ENCODE measurements at regions not wholly inside any gene's neighbourhood (a gene's known extent, or its start where the extent isn't known, plus 50 kb on each side); places are given as distances from the start of the nearest gene placed in this dataset.

DNA sequence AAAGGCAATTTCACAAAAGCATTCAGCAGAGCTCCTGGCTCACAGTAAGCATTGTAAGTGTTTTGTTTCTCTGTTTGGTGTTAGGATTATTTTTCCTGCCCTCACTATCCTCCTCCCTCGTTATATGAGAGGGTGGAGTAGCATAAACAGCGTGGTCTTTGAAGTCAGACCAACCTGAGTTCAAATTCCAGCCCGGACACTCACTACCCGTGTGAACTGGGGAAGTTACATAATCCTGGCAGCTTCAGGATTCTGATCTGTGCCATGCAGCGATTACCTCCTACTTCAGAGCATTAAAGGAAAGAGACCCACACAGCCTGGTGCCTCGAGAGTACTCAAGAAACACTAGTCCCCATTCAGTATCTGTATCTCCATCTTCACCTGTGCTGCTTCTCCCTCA lies 386.5 kb downstream of the INHBA start:
- no peak for DNase-seq (ENCODE audit: low spot score)
- no TSS peak for BruUV-seq (replicated peaks)
- H2AFZ ChIP-seq (ENCODE audit: low read length): no peak overlapping the region
- intact Hi-C loops (cut with micrococcal nuclease; ENCODE audit: unreplicated experiment): no loop called here
- no peak overlapping the region for H3K4me2 ChIP-seq (ENCODE audit: low read length)
- H3K79me2 ChIP-seq (ENCODE audit: insufficient read depth, low read depth, low read length): no peaks in the 10 kb centered on the region
- no peaks in the 10 kb centered on the region for H3K36me3 ChIP-seq (ENCODE audit: insufficient read depth, low read length)
- H3K4me1 ChIP-seq (ENCODE audit: insufficient read depth, low read length, poor library complexity, severe bottlenecking): no peaks in the 10 kb centered on the region
- no peak overlapping the region for H3K27ac ChIP-seq (ENCODE audit: low read depth, low read length, poor library complexity, severe bottlenecking)
- ChIA-PET CTCF (ENCODE audit: unreplicated experiment) (no interaction called here), POLR2A (no interaction called here)
- TF ChIP-seq, protein P1, sequence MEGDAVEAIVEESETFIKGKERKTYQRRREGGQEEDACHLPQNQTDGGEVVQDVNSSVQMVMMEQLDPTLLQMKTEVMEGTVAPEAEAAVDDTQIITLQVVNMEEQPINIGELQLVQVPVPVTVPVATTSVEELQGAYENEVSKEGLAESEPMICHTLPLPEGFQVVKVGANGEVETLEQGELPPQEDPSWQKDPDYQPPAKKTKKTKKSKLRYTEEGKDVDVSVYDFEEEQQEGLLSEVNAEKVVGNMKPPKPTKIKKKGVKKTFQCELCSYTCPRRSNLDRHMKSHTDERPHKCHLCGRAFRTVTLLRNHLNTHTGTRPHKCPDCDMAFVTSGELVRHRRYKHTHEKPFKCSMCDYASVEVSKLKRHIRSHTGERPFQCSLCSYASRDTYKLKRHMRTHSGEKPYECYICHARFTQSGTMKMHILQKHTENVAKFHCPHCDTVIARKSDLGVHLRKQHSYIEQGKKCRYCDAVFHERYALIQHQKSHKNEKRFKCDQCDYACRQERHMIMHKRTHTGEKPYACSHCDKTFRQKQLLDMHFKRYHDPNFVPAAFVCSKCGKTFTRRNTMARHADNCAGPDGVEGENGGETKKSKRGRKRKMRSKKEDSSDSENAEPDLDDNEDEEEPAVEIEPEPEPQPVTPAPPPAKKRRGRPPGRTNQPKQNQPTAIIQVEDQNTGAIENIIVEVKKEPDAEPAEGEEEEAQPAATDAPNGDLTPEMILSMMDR (conservative IDR thresholded peaks at IDR 0.05; ENCODE audit: low read length): no peak
- no peak for TF ChIP-seq EZH2phosphoT487 (IDR thresholded peaks at IDR 0.05; ENCODE audit: borderline replicate concordance, low read depth, low read length)
- no peaks in the 10 kb centered on the region for H3K9me3 ChIP-seq (ENCODE audit: low read length)
- H3K4me3 ChIP-seq (ENCODE audit: low read depth, low read length, poor library complexity, severe bottlenecking): no peak overlapping the region
- H4K20me1 ChIP-seq (ENCODE audit: insufficient read depth, low read length): no peaks in the 10 kb centered on the region
- no peaks in the 10 kb centered on the region for H3K9me2 ChIP-seq (ENCODE audit: insufficient read depth, low read length)

DNA sequence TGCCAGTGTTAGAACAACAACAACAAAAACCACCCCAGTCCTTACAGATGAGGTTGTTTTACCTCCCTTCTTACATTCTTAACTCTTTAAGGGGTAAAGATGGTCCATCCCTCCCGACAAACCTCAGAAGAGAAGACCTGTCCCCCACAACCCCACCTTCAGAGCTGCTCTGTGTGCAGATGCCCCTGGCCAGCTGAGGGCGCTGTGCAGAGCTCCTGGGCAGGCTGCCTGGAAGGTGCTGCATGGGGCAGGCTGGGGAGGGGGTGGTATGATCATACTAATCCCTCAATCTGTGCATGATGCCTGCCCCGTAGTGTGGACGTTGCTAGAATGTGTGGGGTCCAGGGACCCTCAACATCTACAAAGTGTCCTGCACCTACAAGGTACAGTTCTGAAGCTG lies 387.1 kb downstream of the INHBA start:
- CTCF ChIA-PET (ENCODE audit: unreplicated experiment): no interaction called here
- POLR2A ChIA-PET: no interaction called here

DNA sequence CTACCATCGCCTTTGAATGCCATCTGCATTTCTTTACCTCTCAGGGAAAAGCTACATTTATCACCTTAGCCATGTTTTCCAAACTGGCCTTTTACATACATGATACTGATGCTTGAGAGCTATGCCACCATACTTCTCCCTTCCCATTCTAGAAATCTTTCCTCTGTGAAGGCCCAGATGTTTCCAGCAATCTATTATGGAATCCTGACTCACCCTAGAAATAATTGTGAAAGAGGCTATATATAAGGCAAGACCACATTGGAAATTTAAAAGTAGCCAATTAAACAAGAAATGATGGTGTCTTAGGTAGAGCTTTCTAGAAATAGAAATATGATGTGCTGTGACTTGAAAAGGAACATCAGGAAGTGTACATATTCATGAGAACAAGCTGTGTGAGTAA lies 389.7 kb downstream of the INHBA start:
- Histone ChIP-seq H3K4me3 (ENCODE audit: low read depth, low read length, poor library complexity, severe bottlenecking) (no peak overlapping the region), H3K4me2 (ENCODE audit: low read length) (no peak overlapping the region), H2AFZ (ENCODE audit: low read length) (no peak overlapping the region), H3K9me2 (ENCODE audit: insufficient read depth, low read length) (no peaks in the 10 kb centered on the region), H3K36me3 (ENCODE audit: insufficient read depth, low read length) (no peaks in the 10 kb centered on the region), H3K27ac (ENCODE audit: low read depth, low read length, poor library complexity, severe bottlenecking) (no peak overlapping the region), H3K9me3 (ENCODE audit: low read length) (no peaks in the 10 kb centered on the region), H3K79me2 (ENCODE audit: insufficient read depth, low read depth, low read length) (no peaks in the 10 kb centered on the region), H3K4me1 (ENCODE audit: insufficient read depth, low read length, poor library complexity, severe bottlenecking) (no peaks in the 10 kb centered on the region), H4K20me1 (ENCODE audit: insufficient read depth, low read length) (no peaks in the 10 kb centered on the region)
- no TSS peak for BruUV-seq (replicated peaks)
- POLR2A ChIA-PET: no interaction called here
- intact Hi-C loops (cut with micrococcal nuclease; ENCODE audit: unreplicated experiment): no loop called here
- DNase-seq (ENCODE audit: low spot score): no peak
- CTCF ChIA-PET (ENCODE audit: unreplicated experiment): no interaction called here
- TF ChIP-seq, protein P1 (conservative IDR thresholded peaks at IDR 0.05; ENCODE audit: low read length): no peak
- no peak for TF ChIP-seq EZH2phosphoT487 (IDR thresholded peaks at IDR 0.05; ENCODE audit: borderline replicate concordance, low read depth, low read length)

More for the DNA sequence above, 387.1 kb downstream of the INHBA start:
- Histone ChIP-seq H3K79me2 (ENCODE audit: insufficient read depth, low read depth, low read length) (no peaks in the 10 kb centered on the region), H3K9me3 (ENCODE audit: low read length) (no peaks in the 10 kb centered on the region), H3K27ac (ENCODE audit: low read depth, low read length, poor library complexity, severe bottlenecking) (no peak overlapping the region), H3K4me3 (ENCODE audit: low read depth, low read length, poor library complexity, severe bottlenecking) (no peak overlapping the region), H3K9me2 (ENCODE audit: insufficient read depth, low read length) (no peaks in the 10 kb centered on the region), H2AFZ (ENCODE audit: low read length) (no peak overlapping the region), H3K4me1 (ENCODE audit: insufficient read depth, low read length, poor library complexity, severe bottlenecking) (no peaks in the 10 kb centered on the region), H4K20me1 (ENCODE audit: insufficient read depth, low read length) (no peaks in the 10 kb centered on the region), H3K36me3 (ENCODE audit: insufficient read depth, low read length) (no peaks in the 10 kb centered on the region), H3K4me2 (ENCODE audit: low read length) (no peak overlapping the region)
- no peak for DNase-seq (ENCODE audit: low spot score)
- no TSS peak for BruUV-seq (replicated peaks)
- intact Hi-C loops (cut with micrococcal nuclease; ENCODE audit: unreplicated experiment): no loop called here
- TF ChIP-seq EZH2phosphoT487 (IDR thresholded peaks at IDR 0.05; ENCODE audit: borderline replicate concordance, low read depth, low read length): no peak
- TF ChIP-seq, protein P1 (conservative IDR thresholded peaks at IDR 0.05; ENCODE audit: low read length): peak; percentile 49
